ENCODE measurements at regions not wholly inside any gene's neighbourhood (a gene's known extent, or its start where the extent isn't known, plus 50 kb on each side); places are given as distances from the start of the nearest gene placed in this dataset.
"Not testable (repeated sequence)": the region's sequence is repeated elsewhere in the genome, so short reads cannot be mapped to it uniquely, and the experiment has no call there.

DNA sequence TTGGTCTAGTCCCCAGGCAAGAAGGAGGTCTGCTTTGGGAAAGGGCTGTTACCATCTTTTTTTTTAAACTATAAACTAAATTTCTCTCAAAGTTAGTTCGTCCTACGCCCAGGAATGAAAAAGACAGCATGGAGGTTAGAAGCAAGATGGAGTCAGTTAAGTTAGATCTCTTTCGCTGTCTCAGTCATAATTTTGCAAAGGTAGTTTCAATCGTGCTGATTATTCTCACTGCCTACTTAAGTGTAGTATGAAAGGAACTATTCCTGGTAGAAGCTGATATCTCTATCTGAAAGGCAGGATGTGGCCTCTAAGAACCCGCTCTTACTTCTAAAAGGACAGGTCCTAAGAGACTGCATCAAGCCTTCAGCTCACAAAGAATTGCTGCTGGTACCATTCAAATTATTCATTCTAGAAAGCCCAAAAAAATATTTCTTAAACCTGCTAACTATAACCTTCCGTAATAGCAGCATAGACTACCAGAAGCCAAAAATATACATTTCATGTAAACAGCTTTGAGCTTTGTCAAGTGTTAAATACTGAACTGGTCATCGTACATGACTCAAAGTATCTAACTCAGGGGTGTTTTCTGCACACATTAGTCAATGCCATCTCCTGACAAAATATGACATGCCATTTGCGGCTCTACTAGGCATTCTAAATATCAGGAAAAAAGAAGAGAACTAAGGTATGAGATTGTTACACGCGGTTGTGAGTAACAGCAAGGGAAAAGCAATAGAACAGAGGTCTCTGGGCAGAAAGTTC, 96.0 kb upstream of the CCDC80 start:
- no peak for DNase-seq (ENCODE audit: low spot score)

DNA sequence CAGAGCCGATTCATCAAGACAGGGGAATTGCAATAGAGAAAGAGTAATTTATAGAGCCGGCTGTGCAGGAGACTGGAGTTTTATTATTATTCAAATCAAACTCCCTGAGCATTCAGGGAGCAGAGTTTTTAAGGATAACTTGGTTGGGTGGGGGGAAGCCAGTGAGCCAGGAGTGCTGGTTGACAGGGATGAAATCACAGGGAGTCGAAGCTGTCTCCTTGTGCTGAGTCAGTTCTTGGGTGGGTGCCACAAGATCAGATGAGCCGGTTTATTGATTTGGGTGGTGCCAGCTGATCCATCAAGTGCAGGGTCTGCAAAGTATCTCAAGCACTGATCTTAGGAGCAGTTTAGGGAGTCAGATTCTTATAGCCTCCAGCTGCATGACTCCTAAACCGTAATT, 95.4 kb upstream of the CCDC80 start:
- DNase-seq (ENCODE audit: low spot score): no peak

- no peak for DNase-seq (ENCODE audit: low spot score)
Measured at GRCh38 chr3:112735926-112736325, 95.0 kb upstream of the CCDC80 start.

- DNase-seq (ENCODE audit: low spot score): peak; percentile 76
Measured at GRCh38 chr3:112734736-112735350, 93.9 kb upstream of the CCDC80 start.

DNA sequence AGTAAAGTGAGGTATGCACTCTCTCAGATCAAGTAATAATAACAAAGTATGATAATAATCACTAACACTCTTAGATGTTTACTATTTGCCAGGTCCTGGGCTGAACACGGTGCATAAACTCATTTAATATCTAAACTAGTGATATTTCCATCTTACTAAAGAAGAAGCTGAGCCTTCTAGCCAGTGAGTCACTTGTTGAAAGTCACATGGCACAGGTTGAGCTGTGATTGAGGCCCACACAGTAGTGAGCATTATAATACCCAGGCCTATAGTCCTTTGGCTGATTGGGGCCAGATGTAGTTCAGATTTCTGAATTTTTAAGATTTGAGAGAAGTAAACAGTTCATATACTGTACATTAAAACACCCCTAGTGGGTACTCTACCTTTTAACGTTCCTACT, 93.2 kb upstream of the CCDC80 start:
- no peak for DNase-seq (ENCODE audit: low spot score)

DNA sequence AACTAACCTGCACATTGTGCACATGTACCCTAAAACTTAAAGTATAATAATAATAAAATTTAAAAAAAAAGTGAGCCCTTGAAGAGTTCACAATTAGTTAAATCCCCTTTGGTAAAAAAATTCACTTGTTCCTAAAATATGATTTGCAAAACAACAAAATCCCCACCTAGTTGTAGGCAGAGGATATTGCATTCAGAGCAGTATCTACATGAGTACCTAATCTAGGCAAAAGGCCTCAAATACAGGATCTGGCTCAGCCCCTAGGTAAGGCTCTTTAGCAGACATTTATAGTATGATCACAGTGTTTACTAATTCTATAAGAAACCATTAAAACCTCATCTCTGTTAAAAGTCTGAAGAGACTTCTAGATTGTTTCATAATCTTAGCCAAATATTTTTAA, 89.3 kb upstream of the CCDC80 start:
- DNase-seq (ENCODE audit: low spot score): no peak

DNA sequence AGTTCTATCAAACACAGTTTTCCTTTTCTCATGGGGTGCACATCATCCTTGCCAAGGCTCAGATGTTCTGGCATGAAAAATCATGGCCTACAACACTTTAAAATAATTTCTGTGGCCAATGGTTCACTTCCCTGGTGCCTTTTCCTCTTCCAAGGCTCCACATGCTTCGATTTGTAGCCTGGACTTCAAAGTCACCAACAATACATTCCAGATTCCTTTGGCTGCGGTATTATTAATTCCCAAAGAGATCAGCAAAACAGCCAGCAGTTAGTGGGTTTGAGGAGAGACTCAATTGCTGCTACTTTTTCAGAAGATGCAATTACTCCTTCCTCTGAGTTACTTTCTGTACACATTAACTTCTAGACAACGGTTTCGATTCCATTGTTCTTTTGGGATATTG, 80.3 kb upstream of the CCDC80 start:
- DNase-seq (ENCODE audit: low spot score): no peak

GRCh38 chr3:112718967-112719366, 78.0 kb upstream of the CCDC80 start:
- DNase-seq (ENCODE audit: low spot score): no peak

- no peak for DNase-seq (ENCODE audit: low spot score)
Measured at GRCh38 chr3:112718516-112718915, 77.6 kb upstream of the CCDC80 start.

DNA sequence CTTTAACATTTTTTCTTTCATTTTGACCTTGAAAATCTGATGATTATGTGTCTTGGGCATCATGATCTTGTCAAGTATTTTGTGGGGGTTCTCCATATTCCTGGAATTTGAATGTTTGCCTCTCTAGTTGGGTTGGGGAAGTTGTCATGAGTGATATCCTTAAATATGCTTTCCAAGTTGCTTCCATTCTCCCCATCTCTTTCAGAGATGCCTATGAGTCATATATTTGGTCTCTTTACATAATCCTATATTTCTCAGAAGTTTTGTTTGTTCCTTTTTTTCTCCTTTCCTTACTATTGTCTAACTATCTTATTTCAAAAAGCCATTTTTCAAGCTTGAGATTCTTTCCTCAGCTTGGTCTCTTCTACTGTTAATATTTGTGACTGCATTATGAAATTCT, 69.0 kb upstream of the CCDC80 start:
- no peak for DNase-seq (ENCODE audit: low spot score)

GRCh38 chr3:112699436-112699978, 58.6 kb upstream of the CCDC80 start:
- DNase-seq (ENCODE audit: low spot score): peak; percentile 72

DNA sequence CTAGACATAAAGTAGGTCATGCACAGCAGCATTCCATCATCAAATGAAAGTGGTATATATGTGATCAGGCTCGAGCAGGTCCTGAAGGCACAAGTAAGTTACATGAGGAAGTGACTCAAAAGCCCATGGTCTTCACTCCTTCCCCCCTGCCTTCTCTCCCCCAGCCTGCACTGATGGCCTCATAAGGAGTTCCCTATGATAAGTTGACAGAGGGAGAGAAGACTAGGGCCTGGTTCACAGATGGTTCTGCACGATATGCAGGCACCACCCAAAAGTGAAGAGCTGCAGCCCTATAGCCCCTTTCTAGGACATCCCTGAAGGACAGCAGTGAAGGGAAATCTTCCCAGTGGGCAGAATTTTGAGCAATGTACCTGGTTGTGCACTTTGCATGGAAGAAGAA, 57.5 kb upstream of the CCDC80 start:
- DNase-seq (ENCODE audit: low spot score): not testable (repeated sequence)

- not testable (repeated sequence) for DNase-seq (ENCODE audit: low spot score)
Measured at GRCh38 chr3:112696244-112696643, 55.3 kb upstream of the CCDC80 start.

- not testable (repeated sequence) for DNase-seq (ENCODE audit: low spot score)
Measured at GRCh38 chr3:112695377-112696108, 54.6 kb upstream of the CCDC80 start.

DNA sequence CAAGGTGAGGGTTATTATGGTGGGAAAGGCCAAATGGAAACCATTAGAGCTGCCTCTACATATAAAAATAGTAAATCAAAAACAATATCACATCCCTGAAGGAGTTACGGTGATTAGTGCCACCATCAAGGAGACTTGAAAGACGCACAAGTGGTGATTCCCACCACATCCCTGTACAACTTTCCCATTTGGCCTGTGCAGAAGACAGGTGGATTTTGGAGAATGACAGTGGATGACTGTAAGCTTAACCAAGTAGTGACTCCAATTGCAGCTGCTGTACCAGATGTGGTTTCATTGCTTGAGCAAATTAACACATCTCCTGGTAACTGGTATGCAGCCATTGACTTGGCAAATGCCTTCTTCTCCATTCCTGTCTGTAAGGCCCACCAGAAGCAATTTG, 54.0 kb upstream of the CCDC80 start:
- not testable (repeated sequence) for DNase-seq (ENCODE audit: low spot score)

GRCh38 chr3:112693186-112693585, 52.2 kb upstream of the CCDC80 start:
- DNase-seq (ENCODE audit: low spot score): no peak
